Effector memory CD8-positive, alpha-beta T cell (primary cell): ENCODE measurements at regions not wholly inside any gene's neighbourhood (a gene's known extent, or its start where the extent isn't known, plus 50 kb on each side); places are given as distances from the start of the nearest gene placed in this dataset.
"Not testable (repeated sequence)": the region's sequence is repeated elsewhere in the genome, so short reads cannot be mapped to it uniquely, and the experiment has no call there.

Experiments used
- ATAC-seq: fragments of 150-1000 bp; cut with Tn5 transposase; replicated peaks from 2 replicates; pipeline ENCODE4 v1.10.0; 2021; ENCODE audit warnings: mild to moderate bottlenecking, moderate library complexity
- DNase-seq, 3 experiments: peaks; one replicate each; pipeline ENCODE4 v3.0.0; 2021
- H3K27ac Mint-ChIP-seq, 2 donors: one replicate each; pipeline ENCODE4 v1.8.0; 2022; ENCODE audit warnings: mild to moderate bottlenecking in 2 of 2, mixed read lengths in 2 of 2, moderate library complexity in 2 of 2
- H3K27me3 Mint-ChIP-seq, 2 donors: one replicate each; pipeline ENCODE4 v1.8.0; 2022; ENCODE audit warnings: mixed read lengths in 2 of 2
- H3K36me3 Mint-ChIP-seq: one replicate; pipeline ENCODE4 v1.8.0; 2022; ENCODE audit warnings: mild to moderate bottlenecking, moderate library complexity, mixed read lengths; ENCODE audit not compliant: insufficient read depth
- H3K4me1 Mint-ChIP-seq, 2 donors: one replicate each; pipeline ENCODE4 v1.8.0; 2022; ENCODE audit warnings: low read depth in 2 of 2, mixed read lengths in 2 of 2
- H3K4me3 Mint-ChIP-seq, 2 donors: one replicate each; pipeline ENCODE4 v1.8.0; 2022; ENCODE audit warnings: mild to moderate bottlenecking in 2 of 2, mixed read lengths in 2 of 2, moderate library complexity in 2 of 2
- H3K9me3 Mint-ChIP-seq, 2 donors: one replicate each; pipeline ENCODE4 v1.8.0; 2022; ENCODE audit warnings: mixed read lengths in 2 of 2

DNA sequence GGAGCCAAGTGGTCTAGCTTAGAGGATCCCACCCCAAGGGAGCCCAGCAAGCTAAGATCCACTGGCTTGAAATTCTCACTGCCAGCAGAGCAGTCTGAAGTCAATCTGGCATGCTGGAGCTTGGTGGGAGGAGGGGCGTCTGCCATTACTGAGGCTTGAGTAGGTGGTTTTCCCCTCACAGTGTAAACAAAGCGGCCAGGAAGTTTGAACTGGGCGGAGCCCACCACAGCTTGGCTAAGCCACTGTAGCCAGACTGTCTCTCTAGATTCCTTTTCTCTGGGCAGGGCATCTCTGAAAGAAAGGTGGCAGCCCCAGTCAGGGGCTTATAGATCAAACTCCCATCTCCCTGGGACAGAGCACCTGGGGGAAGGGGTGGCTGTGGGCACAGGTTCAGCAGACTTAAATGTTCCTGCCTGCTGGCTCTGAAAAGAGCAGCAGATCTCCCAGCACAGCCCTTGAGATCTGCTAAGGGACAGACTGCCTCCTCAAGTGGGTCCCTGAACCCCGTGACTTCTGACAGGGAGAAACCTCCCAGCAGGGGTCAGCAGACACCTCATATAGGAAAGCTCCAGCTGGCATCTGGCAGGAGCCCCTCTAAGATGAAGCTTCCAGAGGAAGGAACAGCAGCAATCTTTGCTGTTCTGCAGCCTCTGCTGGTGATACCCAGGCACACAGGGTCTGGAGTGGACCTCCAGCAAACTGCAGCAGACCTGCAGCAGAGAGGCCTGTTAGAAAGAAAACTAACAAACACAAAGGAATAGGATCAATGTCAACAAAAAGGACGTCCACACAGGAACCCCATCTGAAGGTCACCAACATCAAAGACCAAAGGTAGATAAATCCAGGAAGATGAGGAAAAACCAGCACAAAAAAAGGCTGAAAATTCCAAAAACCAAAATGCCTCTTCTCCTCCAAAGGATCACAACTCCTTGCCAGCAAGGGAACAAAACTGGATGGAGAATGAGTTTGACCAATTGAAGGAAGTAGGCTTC is 215.6 kb upstream of the TET2 start:
- H3K36me3 Mint-ChIP-seq, H3K27me3 Mint-ChIP-seq, DNase-seq: not testable (repeated sequence)
- H3K4me3 Mint-ChIP-seq: peak overlapping the region; percentile 37 to 65
- ATAC-seq: peak; percentile 43
- H3K27ac Mint-ChIP-seq: peak overlapping the region; percentile 9 to 75
- peaks cover 0 to 15% of the 10 kb centered on the region in 2 donors for H3K9me3 Mint-ChIP-seq
- H3K4me1 Mint-ChIP-seq: peaks cover 8 to 12% of the 10 kb centered on the region in 2 donors

DNA sequence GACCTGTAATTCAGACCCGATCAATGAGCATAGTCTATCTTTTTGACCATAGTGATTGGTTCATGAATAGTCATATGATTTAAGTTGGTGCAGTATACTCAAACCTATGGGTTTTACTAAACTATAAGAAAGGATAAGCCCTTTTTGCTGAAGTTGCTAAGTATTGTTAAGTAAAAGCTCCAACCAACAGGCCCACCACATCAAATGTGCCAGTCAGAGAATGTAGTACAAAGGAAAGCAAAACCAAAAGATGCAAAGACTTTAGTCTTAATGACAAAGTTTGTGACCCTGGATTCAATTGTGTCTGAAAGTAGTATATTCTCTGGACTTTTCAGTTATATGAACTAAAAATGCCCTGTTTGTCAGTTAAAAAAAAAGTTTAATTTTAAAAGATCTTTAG is 208.1 kb upstream of the TET2 start:
- Mint-ChIP-seq H3K27ac (no peak overlapping the region), H3K4me3 (no peak overlapping the region), H3K27me3 (no peaks in the 10 kb centered on the region), H3K9me3 (peaks cover 1 to 6% of the 10 kb centered on the region in 2 donors), H3K36me3 (no peaks in the 10 kb centered on the region), H3K4me1 (no peaks in the 10 kb centered on the region)
- no peak for DNase-seq
- peak; percentile 29 for ATAC-seq

DNA sequence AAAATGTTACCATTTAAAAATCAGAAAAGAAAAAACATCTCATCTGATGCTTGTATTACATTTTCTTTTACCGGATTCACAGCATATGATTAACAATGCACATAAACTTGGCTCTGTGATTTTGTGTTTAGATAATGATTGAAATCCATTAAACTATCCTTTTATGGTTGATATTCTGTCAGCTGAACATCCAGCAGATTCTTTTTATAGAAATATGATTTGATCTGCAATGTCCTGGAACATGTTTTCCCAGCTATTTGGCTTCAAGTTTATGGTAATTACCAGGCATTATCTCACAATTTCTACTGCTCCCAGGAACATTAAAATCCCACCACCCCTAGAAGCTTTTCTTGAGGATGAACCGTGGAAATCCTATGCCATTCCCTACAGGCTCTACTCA is 205.7 kb upstream of the TET2 start:
- H3K36me3 Mint-ChIP-seq: no peaks in the 10 kb centered on the region
- H3K27me3 Mint-ChIP-seq: no peaks in the 10 kb centered on the region
- DNase-seq (no peak), ATAC-seq (no peak)
- no peaks in the 10 kb centered on the region for H3K4me1 Mint-ChIP-seq
- H3K27ac Mint-ChIP-seq: no peak overlapping the region
- H3K9me3 Mint-ChIP-seq: peaks cover 0 to 1% of the 10 kb centered on the region in 2 donors
- no peak overlapping the region for H3K4me3 Mint-ChIP-seq

DNA sequence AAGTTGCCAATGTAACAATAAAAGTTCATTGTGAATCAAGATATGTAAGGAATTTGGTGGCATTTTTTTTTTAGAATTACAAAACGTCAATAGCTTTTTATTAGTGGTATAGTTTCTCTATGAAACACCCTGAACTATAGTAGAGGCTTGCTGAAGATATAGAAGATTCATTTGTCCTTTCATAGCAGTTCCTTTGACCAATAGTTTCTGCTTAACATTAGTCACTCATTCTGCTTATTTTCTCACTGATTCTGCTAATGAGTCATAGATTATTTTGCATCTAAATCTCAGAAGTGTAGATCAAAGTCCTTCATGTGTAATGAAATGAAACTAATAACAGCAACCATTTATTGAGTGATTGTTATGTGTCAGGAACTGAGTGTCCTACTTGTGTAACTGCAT is 205.0 kb upstream of the TET2 start:
- Mint-ChIP-seq H3K27ac (no peak overlapping the region), H3K4me3 (no peak overlapping the region), H3K9me3 (peaks cover 0 to 1% of the 10 kb centered on the region in 2 donors), H3K4me1 (no peaks in the 10 kb centered on the region), H3K36me3 (no peaks in the 10 kb centered on the region), H3K27me3 (no peaks in the 10 kb centered on the region)
- DNase-seq (no peak), ATAC-seq (no peak)

DNA sequence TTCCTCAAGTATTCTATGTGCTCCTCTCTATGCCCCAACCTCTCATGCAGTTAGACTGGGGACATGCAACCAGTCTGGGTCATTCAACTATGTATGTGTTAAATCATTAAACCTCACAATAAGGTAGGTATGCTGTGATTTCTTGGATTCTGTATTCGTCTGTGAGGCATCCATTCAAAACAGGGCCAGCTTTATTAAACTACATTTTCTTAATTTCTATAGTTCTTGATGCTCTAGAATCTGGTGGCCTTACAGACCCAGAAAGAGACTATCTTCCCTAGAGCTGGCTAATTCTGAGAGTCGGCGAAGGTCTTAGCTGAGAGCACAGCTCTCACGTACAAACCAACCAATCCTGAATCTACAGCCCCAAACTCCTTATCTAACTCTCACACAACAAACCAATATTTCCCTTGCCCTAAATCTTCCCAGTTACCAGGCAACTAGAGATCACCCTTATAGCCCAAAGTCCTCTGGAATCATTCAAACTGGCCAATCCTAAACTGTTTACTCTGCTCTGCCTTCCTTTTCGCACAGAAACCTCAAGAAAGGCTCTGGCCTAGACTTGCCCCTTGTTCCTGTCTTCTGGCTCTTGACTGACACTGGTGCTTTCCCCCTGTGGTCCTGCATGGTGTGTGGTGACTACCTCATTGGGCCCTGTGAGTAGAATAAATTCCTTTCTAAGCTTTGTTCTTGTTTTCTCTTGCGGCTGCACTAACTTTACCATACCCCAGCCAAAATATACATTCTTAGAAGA is 203.5 kb upstream of the TET2 start:
- Mint-ChIP-seq H3K9me3 (peaks cover 0 to 1% of the 10 kb centered on the region in 2 donors), H3K4me1 (no peaks in the 10 kb centered on the region), H3K27ac (no peak overlapping the region), H3K36me3 (no peaks in the 10 kb centered on the region), H3K4me3 (no peak overlapping the region), H3K27me3 (no peaks in the 10 kb centered on the region)
- ATAC-seq (peak; percentile 47), DNase-seq (no peak)

DNA sequence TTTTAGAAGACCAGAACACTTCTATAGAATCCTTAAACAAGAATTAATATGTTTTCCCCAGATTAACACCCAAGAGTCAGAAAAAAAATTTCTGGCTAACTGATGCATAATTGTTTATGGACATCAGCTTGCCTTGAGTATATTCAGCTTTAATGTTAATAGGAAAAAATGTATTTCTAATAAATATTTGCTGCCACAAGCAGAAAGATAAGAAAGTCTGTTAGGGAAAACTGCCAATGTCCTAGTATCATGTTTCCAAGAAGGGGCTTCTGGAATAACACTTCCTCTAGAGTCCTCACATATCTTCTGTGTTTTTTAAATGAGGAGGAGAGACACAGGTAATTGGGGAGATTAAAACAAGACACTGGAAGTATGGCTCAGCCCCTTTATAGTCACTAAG is 202.1 kb upstream of the TET2 start:
- Mint-ChIP-seq H3K4me1 (no peaks in the 10 kb centered on the region), H3K27ac (no peak overlapping the region), H3K36me3 (no peaks in the 10 kb centered on the region), H3K27me3 (no peaks in the 10 kb centered on the region), H3K4me3 (no peak overlapping the region), H3K9me3 (peaks cover 0 to 1% of the 10 kb centered on the region in 2 donors)
- ATAC-seq (no peak), DNase-seq (no peak)

DNA sequence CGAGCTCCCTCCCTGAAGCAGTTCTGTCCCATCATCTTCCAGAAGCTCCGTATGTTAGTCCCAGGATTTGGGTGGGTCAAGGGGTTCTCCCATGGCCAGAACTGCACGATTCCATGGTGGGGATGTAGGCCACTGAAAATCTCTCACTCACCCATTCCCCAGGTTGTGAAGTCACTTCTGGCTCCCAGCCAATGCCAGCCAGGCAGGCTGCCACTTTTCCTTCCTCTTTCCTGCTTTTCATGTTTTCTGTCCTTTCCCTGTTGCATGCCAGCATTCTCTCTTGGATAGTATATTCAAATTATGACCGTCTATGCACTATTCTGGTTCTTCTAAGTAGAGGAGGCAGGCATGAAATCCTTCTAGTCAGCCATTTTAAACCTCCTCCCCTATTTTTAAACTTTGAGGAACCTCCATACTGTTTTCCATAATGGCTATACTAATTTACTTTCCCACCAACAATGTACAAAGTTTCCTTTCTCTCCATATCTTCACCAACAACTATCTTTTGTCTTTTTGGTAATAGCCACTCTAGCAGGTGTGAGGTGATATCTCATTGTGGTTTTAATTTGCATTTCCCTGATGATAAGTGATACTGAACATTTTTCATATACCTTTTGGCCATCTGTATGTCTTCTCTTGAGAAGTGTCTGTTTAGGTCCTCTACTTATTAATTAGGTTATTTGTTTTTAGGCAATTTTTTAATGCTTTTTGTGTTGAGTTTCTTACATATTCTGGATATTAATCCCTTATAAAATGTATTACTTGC is 182.1 kb upstream of the TET2 start:
- no peaks in the 10 kb centered on the region for H3K36me3 Mint-ChIP-seq
- peaks cover 3 to 4% of the 10 kb centered on the region in 2 donors for H3K4me1 Mint-ChIP-seq
- DNase-seq: no peak
- H3K27me3 Mint-ChIP-seq: no peaks in the 10 kb centered on the region
- peaks cover 0 to 2% of the 10 kb centered on the region in 2 donors for H3K9me3 Mint-ChIP-seq
- no peak for ATAC-seq
- no peak overlapping the region for H3K27ac Mint-ChIP-seq
- no peak overlapping the region for H3K4me3 Mint-ChIP-seq

DNA sequence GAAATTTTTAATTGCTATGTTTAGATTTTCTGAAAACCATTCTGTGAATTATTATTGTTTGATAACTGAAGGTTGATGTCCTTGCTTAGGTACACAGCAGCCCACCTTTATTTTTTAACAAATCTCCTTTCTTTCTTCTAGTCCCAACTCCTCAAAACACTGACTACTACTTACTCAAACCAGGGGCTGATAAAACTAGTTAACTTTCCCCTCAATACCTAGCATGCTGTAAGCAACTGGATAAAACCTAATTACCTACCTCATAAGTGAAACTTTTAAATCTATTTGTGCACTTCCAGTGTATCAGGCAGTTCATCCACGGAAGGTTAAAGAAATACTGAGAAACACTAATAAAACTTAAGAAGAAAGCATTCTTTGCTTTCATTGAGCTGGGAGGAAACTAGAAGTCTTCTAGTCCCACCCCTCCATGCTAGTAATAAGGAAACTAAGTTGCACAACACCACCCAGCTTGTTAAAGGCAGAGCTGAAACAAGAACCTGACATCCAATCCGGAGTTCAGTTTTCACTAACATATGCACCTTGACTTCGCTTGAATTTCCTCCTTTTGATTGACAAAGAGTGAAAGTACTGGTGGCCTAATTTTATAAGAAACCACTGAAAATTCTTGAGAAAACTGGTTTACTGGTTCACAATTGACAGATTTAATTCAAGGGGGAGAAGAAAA is 180.2 kb upstream of the TET2 start:
- Mint-ChIP-seq H3K4me3 (peak overlapping the region; percentile 26 to 54), H3K27me3 (no peaks in the 10 kb centered on the region), H3K36me3 (no peaks in the 10 kb centered on the region), H3K27ac (no peak overlapping the region), H3K9me3 (no peaks in the 10 kb centered on the region), H3K4me1 (peaks cover 3 to 4% of the 10 kb centered on the region in 2 donors)
- ATAC-seq (peak; percentile 89), DNase-seq (no peak)

DNA sequence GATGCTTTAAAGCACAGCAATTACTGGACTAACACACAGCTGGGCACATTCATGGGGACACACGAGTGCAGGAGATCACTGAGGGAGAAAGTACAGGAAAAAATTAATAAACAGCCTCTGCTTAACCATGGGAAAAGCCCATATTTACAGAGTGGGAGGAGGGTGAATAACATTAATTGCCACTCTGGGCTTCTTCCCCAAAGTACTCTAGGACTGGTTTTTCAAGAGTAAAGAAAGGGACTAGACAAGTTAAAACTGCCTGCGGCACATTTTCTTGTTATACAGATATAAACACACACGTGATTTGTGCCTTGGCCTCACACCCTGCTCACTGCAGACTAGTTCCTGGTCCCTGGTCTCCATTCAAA is 179.7 kb upstream of the TET2 start:
- Mint-ChIP-seq H3K27me3 (no peaks in the 10 kb centered on the region), H3K27ac (no peak overlapping the region), H3K4me1 (peaks cover 3 to 4% of the 10 kb centered on the region in 2 donors), H3K36me3 (no peaks in the 10 kb centered on the region), H3K9me3 (no peaks in the 10 kb centered on the region), H3K4me3 (peak overlapping the region; percentile 26 to 54)
- DNase-seq (no peak), ATAC-seq (peak; percentile 16)

DNA sequence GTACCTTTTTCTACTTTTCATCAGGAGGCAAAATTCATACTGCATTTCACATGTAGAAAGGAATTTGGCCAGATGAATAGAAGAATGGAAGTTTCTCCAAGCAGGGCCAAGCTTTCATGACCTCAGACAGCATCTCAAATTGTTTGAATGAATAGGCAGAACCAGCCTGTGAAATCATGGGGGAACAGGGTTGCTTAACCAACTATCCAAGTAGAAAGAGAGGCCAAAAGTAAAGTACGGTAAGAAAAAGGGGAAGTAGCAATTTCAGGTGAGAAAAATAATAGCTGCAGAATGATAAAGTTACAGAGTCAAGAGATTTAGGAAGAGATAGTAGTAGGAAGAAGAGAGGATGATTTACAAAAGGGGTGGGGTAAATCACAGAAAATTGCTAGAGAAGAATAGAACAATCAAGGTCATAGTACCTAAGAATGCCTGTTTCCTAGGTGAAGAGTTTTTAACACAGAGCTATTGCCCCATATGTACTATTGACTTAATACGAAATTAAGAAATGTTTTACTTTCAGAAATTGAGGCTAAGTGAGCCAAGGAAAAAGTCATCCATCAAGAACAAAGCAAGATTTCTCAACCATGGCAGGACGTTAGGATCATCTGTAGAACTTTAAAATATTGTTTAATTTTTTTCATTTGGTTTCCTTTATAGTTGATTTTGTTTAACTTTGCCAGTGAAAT is 177.1 kb upstream of the TET2 start:
- H3K9me3 Mint-ChIP-seq: no peaks in the 10 kb centered on the region
- H3K27me3 Mint-ChIP-seq: no peaks in the 10 kb centered on the region
- peaks cover 3 to 4% of the 10 kb centered on the region in 2 donors for H3K4me1 Mint-ChIP-seq
- no peak overlapping the region for H3K4me3 Mint-ChIP-seq
- H3K36me3 Mint-ChIP-seq: no peaks in the 10 kb centered on the region
- H3K27ac Mint-ChIP-seq: no peak overlapping the region
- ATAC-seq: no peak
- DNase-seq: no peak

DNA sequence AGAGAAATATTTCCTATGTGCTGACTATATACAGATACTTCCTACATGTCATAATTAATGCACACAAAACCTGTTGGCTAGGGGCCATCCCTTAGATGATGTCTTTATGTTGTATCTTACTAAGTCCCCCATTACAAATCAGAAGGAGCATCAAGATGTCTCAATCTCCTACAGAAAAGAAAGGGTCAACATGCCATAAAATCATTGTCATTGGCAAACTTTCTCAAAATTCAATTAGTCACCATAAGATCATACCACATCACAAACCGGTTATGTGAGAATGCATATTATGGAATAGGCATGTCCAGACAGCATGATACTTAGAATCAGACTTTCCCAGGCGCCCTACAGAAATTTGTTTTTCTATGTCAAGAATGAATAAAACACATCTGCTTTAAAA is 175.2 kb upstream of the TET2 start:
- Mint-ChIP-seq H3K27me3 (no peaks in the 10 kb centered on the region), H3K36me3 (no peaks in the 10 kb centered on the region), H3K9me3 (no peaks in the 10 kb centered on the region), H3K4me3 (no peak overlapping the region), H3K27ac (no peak overlapping the region), H3K4me1 (peaks cover 3 to 4% of the 10 kb centered on the region in 2 donors)
- no peak for DNase-seq
- no peak for ATAC-seq

DNA sequence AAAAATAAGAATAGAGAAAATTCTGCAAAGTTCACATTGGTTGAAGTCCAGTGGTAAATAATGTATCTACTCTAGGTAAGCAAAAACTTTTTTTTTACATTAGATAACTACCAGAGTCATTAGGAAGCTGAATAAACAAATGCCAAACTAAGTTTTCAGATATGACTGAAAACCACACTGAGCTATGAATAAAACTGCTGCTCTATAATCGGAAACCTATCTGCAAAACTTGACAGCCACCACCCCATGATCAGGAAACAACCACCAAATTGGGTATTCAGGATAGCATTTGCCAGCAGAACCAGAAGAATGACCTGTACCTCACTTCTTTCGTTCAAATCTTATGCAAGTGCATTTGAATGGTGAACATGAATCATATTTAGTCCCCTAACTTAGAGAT is 173.0 kb upstream of the TET2 start:
- no peaks in the 10 kb centered on the region for H3K9me3 Mint-ChIP-seq
- ATAC-seq: no peak
- no peak overlapping the region for H3K27ac Mint-ChIP-seq
- H3K4me1 Mint-ChIP-seq: no peaks in the 10 kb centered on the region
- H3K4me3 Mint-ChIP-seq: no peak overlapping the region
- DNase-seq: no peak
- no peaks in the 10 kb centered on the region for H3K27me3 Mint-ChIP-seq
- no peaks in the 10 kb centered on the region for H3K36me3 Mint-ChIP-seq
